ENCODE measurements at regions not wholly inside any gene's neighbourhood (a gene's known extent, or its start where the extent isn't known, plus 50 kb on each side); places are given as distances from the start of the nearest gene placed in this dataset.
A peak's percentile ranks its signal among the peaks of the same experiment; 100 is the strongest.

DNA sequence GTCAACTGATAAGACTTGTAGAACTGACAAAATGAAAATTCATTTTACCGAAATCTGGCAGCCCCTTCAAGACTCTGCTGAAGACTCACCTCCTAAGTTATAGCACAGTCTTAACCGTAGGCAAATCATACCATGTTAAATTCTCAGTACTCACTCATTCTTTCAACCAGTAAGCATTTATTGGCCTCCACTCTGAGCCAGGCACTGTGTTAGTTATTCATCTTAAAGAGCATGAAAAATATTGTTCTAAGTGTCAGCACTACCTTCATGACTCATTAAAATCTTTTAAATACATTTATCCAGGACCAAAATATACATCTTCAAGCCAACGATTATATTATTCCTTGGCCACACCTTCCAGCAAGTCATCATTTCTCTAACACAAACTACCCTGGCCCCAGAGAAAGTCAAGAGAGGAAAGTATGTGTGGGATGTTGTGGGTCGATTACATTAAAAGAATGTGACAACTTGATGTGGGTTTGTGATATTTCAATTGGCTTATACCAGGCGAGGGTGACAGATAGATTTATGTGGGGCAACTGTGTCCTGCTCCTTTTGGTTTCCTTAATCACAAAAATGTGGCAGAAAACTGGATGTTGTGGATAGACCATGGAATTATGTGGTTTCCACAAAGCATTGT, 55.0 kb downstream of the TMEM30B start:
- DNase-seq (ENCODE audit: low read depth) = no peak

DNA sequence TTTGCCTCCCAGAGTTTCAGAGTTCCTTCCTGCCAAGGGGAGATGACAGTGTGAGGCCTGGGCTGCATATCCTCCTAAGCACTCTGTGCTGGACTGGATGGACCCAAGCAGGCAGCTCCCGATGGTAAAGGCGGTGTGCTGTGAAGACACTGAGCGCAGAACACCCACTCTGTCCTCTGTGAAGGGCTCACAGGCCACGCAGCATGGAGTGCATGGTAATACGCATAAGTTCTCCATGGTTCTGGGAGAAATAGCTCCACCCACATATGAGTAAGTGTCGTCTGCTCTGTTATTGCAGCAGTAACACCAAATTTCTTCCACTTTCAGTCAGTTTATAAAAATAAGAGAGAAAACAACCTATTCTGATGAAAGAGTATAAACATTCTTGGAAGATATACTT, 55.8 kb downstream of the TMEM30B start:
- peak; percentile 3 for DNase-seq (ENCODE audit: low read depth)

DNA sequence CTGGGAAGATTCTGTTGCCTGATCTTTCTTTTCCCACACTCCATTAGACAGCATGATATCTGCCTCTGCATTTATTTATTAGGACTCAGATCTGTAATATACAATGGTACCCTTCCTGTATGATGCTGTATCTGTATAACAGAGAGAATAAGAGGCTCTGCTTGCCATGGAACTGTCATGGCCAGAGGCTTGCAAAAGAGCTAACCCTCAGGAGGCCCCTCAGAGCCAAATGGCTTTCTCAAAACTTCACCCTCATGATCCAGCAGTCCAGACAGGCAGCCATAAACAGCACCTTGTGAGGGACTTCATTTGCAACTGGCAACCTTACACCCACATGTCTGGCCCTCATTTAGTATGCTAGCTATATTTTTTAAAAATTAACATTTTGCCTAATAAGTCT, 57.6 kb downstream of the TMEM30B start:
- DNase-seq (ENCODE audit: low read depth) = no peak

DNA sequence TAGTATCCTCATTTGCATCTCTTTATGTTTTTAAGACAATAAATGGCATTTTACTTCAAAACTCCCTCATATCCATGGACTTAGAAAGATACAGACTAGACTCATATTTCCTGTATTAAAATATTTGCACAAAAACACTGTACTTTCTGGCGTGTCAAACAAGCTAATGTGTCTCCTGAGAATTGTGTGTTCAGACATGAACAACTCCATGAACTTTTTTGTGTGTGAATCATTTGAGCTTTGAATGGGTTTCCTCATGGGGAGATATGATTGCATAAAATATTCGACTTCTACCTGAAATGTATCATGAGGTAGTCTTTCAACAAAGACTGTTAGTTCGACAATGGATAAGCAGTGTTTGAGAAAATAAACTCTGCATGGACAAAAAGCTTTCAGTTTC, 58.8 kb downstream of the TMEM30B start:
- no peak for DNase-seq (ENCODE audit: low read depth)

DNA sequence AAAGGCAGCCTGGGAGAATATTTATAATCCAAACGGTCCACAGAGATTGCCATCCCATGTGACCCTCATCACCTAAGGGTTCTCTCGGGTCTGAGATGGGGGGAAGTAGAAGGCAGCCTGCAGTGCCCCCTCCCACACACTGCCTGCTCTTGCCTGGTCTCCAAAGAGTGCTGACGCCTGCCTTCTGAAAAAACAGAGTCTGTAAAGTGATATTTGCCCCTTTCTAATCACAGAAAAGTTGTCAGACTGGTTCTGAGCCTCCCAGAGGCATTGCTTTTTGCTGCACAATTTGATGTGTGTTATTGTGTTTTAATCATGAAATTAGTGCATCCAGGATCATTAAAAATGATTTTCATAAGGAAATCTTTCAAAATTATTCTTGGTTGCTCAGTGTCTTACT, 59.2 kb downstream of the TMEM30B start:
- DNase-seq (ENCODE audit: low read depth) = no peak

DNA sequence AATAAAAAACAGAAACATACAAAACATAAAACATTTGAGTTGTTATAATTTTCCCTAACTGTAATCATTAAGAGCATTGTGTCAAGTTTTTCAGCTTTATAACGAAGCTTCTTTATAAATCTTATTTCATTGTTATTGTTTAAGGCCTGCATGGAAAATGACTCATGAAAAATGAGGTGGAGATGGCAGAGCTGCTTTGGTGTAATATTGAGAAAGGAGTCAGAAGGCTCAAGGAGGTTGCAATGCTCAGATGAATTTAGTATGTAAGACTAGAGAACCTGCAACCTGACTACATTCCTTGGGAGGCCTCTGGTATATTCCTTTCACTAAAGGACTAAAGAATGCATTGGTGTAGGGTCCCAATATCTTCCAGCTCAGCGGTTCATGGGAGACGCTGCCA, 61.5 kb downstream of the TMEM30B start:
- DNase-seq (ENCODE audit: low read depth) = no peak

DNA sequence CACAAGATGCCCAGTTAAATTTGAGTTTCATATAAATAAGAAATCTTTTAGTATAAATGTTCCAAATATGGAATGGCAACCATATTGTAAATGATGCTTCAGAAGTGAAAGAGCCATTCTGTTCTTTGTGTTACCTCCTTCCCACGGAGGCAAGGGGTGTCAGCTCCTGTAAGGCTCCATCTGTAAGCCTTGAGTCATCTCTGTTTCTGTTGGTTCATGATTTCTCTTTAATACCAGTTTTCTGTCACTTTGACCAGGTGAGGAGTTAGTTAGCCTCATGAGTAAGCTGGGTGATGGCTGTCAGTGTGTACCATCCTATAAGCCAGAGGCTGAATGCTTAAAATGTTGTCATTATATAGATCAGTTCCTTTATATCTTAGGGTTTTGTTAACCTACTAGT, 61.9 kb downstream of the TMEM30B start:
- DNase-seq (ENCODE audit: low read depth) = no peak

DNA sequence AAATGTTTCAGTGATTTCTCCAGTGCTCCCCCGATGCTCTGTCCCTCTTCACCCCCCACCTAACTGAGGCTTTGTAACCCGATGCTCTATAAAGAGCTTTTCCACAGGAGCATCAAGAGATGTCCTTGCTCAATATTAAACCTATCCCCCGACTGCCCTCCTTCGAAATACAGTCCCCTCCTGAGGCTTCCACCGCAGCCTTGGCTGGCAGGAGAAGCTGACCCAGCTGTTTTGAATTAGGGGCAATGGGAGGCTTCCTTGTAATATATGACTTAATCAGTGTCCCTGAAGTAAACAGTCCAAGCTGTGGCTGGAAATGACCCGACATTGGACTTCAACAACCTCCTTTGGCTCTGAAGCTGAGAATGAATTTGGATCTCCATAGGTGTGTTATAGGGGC, 62.4 kb downstream of the TMEM30B start:
- DNase-seq (ENCODE audit: low read depth) = no peak

DNA sequence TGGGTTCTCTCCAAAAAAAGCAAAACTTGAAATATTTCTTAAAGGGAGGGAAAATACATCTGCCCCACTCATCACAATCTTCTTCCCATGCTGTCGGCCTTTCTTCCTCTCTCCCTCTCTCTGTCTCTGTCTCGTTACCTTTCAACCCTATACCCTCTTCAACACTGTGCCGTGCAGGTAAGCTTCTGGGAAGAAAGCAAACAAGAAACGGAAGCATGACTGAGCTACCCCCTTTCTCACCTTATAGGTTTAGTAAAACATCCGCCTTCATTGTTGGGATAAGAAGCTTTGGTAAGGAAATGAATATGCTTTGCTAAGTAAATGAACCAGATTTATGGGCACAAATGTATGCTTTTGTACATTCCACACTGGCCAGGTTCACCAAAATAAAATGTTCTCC, 63.0 kb downstream of the TMEM30B start:
- DNase-seq (ENCODE audit: low read depth) = no peak

DNA sequence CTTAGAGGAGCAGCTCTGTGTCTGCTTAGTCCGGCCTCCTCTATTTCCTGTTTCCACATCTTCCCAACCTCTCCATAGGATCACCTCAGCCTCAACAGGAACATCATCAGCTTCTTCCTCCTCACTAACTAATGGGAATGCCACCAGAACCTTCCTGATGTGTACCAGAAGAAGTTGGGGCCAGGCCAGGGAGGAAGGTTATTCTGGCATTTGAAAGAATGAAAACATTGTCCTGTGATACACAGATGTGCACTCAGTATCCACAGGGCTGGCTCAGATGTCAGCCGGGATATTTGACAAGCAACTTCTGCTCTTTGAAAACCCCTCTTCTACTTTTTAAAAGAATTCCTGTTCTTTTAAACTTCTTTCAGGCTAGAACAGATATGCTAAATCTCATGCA, 63.6 kb downstream of the TMEM30B start:
- DNase-seq (ENCODE audit: low read depth) = no peak

DNA sequence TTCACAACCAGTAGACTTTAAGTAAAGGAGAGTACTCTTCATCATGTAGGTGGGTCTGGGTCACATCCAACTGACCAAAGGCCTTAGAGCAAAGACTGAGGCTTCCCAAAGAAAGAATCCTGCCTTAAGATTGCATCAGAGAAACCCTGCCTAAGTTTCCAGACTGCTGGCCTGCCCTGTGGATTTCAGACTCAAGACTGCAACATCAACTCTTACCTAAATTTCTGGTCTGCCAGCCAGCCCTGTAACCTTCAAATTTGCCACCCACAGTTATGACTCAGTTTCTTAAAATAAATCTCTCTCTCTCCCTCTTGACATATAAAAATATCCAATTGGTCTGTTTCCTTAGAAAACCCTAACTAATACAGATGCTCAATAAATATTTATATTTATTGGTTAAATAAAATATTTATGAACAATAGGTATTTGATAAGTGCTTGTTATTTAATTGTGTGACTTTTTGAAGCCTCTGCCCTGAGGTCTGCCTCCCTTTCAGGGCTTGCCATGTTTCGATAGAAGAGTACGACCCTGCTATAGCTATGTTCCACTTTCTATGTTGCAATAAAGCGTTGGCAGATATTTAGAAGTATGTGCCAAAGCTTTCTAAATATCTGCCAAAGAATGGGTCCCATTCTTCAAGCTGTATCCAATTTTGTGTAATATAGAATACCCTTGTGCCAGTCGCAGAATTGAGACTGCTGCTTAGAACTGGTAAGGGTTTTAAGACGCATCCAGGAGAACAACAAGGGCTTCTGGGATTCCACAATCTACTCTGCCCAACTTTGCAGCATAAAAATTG, 65.7 kb downstream of the TMEM30B start:
- no peak for DNase-seq (ENCODE audit: low read depth)

DNA sequence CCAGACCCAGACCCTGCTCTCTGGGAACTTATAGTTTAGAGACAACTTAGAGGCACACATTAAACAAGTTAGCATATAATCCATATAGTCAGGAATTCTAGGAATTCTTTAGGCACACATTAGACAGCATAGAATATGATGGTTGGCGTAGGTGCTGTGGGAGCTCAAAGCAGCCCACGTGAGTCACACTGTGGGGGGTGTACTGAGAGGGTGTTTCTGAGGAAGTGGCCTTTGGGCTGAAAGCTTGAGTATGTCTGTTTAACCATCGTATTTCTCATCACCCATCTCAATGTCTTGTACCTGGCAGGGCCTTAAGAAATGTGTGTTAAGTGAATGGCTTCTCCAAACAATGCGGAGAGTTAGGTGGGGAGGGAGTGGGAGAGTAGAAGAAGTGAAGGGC, 67.2 kb downstream of the TMEM30B start:
- no peak for DNase-seq (ENCODE audit: low read depth)

DNA sequence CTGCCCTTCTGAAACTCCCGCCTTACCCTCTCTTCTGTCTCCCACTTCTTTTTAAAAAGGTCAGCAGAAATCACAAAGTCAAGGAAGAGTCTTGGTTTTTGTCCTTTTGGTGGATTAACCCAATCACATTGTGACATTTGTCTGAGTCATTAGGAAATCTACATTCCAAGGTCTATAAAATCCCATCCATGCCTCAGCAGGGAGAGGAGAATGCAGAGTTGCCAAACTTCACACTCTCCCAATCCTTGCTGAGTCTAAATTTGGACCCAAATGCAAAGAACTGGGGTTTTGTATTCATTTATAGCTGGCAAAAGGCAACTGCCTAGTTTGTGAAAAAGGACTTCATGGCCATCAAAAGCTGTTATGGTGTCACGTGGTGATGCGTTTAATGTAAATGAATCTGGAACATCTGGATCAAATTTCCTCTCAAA, 67.9 kb downstream of the TMEM30B start:
- no peak for DNase-seq (ENCODE audit: low read depth)

DNA sequence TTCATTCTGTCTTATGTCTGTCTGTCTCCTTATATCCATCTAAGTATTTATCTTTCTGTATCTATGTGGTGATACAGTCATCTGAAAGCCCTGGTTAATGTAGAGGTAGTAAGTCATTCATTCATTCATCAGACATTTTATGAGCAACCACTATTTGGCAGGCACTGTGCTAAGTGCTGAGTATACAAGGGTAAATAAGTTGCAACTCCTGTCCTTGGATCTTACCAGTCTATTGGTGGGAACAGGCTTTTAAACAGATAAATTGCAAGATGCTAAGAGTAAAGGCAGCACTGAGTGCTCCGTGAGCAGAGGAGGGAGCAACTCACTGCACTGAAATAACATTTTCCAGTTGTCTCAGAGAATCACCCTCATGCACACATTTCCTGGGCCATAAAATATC, 68.6 kb downstream of the TMEM30B start:
- DNase-seq (ENCODE audit: low read depth) = no peak

DNA sequence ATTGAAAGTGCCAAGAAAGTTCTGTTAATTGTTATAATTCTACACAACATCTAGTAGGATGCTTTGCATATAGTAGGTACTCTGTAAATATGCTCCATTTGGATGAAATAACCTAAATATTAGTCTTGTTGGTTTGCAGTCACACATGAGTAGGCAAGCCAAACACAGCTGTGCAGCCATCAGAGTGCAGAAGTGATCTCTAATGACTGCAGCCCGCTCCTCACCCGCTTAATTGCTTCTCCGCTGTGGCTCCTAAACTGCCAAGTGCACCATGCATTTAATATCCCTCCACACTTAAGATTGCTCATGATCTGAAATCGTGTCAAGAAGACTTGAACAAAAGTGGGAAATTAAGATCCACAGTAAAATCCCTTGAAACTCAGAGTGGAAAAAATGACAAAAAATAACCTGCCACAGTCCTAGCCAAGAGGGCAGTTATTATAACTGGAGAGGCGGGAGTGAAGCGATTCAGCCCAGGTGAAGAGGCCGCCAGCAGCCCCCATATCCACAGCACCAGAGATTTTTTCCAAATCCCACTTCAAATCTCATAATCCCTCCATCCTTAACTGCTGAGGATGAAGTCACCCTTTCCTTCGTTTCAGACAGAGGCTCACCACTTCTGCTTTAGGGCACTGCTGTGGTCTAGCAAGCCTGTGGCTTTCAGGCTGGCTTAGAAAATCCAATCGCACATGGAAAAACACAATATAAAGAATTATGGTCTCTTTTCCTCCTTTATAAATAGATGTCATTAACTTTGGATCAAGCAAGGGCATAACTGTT, 69.5 kb downstream of the TMEM30B start:
- DNase-seq (ENCODE audit: low read depth) = no peak

DNA sequence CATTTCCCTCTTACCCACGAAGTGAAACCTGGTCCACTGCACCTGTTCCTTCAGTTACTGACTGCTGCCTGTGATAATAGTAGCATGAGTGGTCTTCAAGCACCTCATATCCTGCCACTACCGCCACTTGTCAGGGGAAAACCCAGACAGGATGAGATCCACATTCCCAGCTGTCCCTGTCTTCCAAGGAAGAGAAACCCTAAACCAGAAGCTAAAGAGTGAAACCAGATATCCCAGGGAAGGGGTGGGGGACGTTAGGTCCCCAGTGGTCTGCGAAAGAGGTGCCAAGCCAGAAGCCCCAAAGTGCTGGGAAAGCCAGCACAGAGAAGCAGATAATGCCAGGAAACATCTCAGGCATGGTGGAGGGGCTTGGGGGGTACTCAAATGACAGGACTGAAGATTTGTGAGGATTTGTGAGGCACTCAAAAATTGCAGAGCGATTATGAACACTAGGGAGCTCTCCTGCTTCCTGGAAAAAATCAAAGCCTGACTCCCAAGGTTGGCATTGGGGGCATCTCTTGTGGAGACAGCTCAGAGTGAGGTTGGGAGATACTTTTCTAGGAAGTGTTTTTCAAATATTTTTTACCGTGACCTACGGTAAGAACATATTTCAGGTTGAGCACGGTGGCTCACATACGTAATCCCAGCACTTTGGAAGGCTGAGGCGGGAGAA, 77.9 kb downstream of the TMEM30B start:
- DNase-seq (ENCODE audit: low read depth) = no peak

DNA sequence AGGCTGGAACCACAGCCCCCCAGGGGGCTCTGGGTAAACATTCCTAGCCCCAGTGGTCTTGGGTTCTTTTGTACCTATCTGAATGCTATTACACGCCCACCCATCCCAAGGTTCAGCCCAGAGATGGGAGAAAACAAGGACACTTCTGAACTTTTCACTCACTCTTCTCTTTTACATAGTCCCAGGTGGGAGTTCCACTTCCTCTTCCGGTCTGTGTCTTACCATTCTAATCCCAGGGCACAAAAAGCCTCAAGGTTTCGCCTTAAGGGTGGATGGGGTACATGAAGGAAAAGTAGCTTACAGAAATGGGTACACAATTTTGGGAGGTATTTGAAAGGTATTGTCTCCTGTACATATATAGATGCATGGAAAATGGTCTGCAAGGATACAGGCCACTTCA, 79.0 kb downstream of the TMEM30B start:
- no peak for DNase-seq (ENCODE audit: low read depth)

DNA sequence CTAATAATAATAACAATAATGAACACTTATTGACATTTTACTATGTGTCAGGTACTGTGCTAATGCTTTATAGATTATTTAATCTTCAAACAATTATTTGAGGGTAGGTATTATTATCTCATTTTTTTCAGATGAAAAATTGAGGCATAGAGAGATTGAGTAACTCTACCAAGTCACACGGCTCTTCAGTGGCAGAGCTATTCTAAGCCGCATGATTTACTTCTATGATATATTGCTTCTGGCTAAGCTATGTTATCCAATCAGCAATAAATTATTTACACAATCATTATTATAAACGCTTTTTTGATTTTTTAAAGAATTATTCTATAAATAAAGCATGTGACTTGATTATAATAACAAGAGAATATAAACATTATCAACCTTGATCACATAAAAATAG, 80.0 kb downstream of the TMEM30B start:
- no peak for DNase-seq (ENCODE audit: low read depth)

DNA sequence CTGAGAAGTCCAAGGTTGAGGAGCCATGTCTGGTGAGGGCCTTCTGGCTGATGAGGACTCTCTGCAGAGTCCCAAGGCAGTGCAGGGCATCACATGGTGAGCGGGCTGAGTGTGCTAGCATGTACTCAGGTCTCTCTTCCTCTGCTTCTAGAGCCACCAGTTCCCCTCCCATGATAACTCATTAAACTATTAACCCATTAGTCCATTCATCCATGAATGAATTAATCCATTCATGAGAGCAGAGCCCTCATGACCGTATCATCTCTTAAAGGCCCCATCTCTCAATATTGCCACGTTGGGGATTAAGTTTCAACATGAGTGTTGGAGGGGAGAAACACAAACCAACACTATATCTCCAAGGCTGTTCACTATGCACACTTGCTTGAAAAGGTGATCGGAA, 83.7 kb downstream of the TMEM30B start:
- DNase-seq (ENCODE audit: low read depth) = no peak

DNA sequence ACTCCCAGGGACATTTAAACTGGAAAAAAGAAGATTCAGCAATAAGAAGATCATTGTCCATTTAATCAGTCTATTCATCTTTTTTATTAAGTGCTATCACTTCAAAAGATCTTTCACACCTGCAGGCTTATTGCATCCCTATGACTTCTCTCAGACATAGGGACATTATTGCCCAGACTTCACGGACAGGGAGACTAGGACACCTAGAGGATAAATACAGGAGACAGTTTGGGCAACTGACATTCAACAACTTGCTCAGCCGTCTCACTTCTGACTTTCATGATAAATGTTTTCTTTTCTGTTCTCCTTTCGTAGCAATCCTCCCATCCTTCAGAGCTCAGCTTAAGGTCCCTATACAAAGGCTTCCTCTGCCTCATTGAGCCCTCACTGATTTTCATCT, 84.3 kb downstream of the TMEM30B start:
- no peak for DNase-seq (ENCODE audit: low read depth)

DNA sequence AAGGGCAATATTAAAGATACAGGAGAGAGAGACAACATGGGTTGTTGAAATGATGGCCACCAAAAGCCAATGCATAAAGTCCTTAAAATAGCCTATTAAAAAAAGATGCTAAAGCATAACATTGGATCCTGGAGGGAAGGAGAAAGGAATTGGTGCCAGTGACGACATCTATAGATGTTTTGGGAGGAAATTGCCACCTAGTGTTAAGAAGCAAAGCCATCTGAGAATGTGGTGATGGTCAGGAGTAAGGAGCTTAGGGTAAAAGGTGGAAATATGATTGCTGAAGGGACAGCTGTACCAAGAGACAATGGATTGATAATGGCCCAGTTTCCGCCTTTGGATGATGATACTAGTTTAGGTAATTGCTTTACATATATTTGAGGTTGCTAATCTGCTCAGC, 85.1 kb downstream of the TMEM30B start:
- no peak for DNase-seq (ENCODE audit: low read depth)

DNA sequence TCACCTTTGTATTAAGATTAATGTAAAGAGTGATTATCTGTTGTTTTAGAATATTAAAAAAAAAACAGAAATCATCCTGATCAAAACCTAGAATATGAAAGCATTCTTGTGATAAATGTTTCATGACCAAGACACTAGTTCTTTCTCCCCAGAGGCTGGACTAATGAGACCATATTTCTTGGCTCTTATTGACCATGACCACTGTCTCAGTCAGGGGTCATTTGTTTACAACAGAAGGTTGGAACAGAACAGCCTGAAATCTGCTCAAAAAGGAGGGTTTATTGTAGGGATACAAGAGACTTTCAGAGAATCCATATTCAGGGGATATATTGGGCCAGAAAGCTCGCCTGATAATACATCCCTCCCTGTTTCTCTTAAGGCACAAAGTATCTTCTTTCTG, 87.7 kb downstream of the TMEM30B start:
- DNase-seq (ENCODE audit: low read depth) = no peak

DNA sequence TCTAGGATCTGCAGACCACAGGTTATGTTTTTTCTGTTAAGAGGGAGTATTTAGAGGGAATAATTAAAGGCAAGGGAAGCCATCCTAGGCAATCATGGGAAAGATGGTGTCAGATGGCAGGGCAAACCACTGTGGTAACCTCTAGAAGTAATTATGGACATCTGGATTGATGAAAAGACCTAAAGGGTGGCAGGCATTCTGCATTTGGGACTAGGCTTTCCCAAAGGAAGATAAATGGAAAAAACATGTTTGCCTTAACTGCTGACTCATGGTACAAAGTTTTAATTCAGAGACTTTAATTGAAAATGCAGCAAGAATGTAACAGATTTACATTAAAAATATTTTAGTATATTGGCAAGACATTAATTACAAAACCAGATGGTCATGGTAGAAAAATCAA, 88.1 kb downstream of the TMEM30B start:
- no peak for DNase-seq (ENCODE audit: low read depth)

Measured in amniotic epithelial cell (primary cell).